Glutamatergic neuron (in vitro differentiated cells): ENCODE measurements at regions not wholly inside any gene's neighbourhood (a gene's known extent, or its start where the extent isn't known, plus 50 kb on each side); places are given as distances from the start of the nearest gene placed in this dataset.

Experiments
- DNase-seq: peaks from one replicate; pipeline ENCODE4 v3.0.0; 2022
- H3K27ac Mint-ChIP-seq: one replicate; pipeline ENCODE4 v1.8.0; 2020; ENCODE audit warnings: mild to moderate bottlenecking, mixed read lengths, inconsistent platforms; ENCODE audit not compliant: unreplicated experiment
- H3K27me3 Mint-ChIP-seq: one replicate; pipeline ENCODE4 v1.8.0; 2020; ENCODE audit warnings: mild to moderate bottlenecking, moderate library complexity, mixed read lengths, inconsistent platforms; ENCODE audit not compliant: unreplicated experiment
- H3K36me3 Mint-ChIP-seq: one replicate; pipeline ENCODE4 v1.8.0; 2020; ENCODE audit warnings: mild to moderate bottlenecking, mixed read lengths, inconsistent platforms; ENCODE audit not compliant: unreplicated experiment
- H3K4me1 Mint-ChIP-seq: one replicate; pipeline ENCODE4 v1.8.0; 2020; ENCODE audit warnings: mild to moderate bottlenecking, low read depth, mixed read lengths, inconsistent platforms; ENCODE audit not compliant: unreplicated experiment
- H3K4me3 Mint-ChIP-seq: one replicate; pipeline ENCODE4 v1.8.0; 2020; ENCODE audit warnings: mild to moderate bottlenecking, mixed read lengths, inconsistent platforms; ENCODE audit not compliant: unreplicated experiment
- H3K9me3 Mint-ChIP-seq: one replicate; pipeline ENCODE4 v1.8.0; 2020; ENCODE audit warnings: mild to moderate bottlenecking, moderate library complexity, mixed read lengths, inconsistent platforms; ENCODE audit not compliant: unreplicated experiment
- TF ChIP-seq, protein P1 (sequence below): fragments of 200-600 bp; sonication (generic); IDR thresholded peaks from one replicate; pipeline ENCODE4 v1.5.0; 2021; ENCODE audit not compliant: partially characterized antibody, unreplicated experiment

DNA sequence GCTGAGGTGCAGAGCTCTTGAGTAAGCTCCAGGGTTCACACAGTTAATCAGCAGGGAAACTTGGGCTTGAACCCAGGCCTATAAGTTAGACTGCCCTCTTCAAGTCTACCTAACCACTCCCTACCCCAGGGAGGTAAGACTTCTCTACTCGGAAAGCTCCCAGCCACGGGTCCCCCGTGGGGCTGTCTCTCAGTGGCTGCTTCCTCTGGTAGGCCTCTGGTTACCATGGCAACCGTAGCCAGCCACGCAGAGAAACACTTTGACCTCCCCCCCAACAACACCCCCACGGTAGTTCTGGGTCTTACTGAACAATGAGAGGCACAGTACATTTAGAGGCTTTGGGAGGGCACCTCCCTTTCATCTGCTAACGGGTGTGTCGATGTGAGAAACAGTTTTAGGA lies 245.2 kb downstream of the AACS start:
- peaks cover 5% of the 10 kb centered on the region for H3K4me1 Mint-ChIP-seq
- H3K9me3 Mint-ChIP-seq, result peaks cover 2% of the 10 kb centered on the region
- no peak overlapping the region for H3K4me3 Mint-ChIP-seq
- no peaks in the 10 kb centered on the region for H3K36me3 Mint-ChIP-seq
- H3K27ac Mint-ChIP-seq, result no peak overlapping the region
- TF ChIP-seq, protein P1, sequence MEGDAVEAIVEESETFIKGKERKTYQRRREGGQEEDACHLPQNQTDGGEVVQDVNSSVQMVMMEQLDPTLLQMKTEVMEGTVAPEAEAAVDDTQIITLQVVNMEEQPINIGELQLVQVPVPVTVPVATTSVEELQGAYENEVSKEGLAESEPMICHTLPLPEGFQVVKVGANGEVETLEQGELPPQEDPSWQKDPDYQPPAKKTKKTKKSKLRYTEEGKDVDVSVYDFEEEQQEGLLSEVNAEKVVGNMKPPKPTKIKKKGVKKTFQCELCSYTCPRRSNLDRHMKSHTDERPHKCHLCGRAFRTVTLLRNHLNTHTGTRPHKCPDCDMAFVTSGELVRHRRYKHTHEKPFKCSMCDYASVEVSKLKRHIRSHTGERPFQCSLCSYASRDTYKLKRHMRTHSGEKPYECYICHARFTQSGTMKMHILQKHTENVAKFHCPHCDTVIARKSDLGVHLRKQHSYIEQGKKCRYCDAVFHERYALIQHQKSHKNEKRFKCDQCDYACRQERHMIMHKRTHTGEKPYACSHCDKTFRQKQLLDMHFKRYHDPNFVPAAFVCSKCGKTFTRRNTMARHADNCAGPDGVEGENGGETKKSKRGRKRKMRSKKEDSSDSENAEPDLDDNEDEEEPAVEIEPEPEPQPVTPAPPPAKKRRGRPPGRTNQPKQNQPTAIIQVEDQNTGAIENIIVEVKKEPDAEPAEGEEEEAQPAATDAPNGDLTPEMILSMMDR, result no peak
- no peak for DNase-seq
- peaks cover 3% of the 10 kb centered on the region for H3K27me3 Mint-ChIP-seq

DNA sequence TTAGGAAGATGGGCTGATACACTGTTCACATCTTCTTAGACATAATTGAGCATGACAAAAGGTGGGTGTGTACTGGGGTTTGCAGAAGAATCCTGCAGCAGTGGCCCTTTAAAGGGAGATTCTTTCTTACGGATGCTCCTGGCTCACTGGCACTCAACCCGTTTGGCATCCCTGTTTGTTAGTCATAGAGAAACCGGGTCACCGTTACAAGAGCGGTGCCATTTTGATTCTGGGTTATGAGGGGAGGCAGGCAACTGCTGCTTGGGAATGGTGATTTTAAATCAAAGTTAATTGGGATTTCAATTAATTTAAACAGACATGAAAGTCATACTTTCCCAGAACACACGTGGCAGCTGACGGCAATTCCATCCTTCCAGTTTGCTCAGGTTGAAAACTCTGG lies 245.8 kb downstream of the AACS start:
- no peak overlapping the region for H3K27ac Mint-ChIP-seq
- TF ChIP-seq, protein P1, result no peak
- H3K4me3 Mint-ChIP-seq, result no peak overlapping the region
- no peak for DNase-seq
- H3K4me1 Mint-ChIP-seq, result peaks cover 5% of the 10 kb centered on the region
- H3K9me3 Mint-ChIP-seq, result peaks cover 2% of the 10 kb centered on the region
- peaks cover 3% of the 10 kb centered on the region for H3K27me3 Mint-ChIP-seq
- no peaks in the 10 kb centered on the region for H3K36me3 Mint-ChIP-seq

DNA sequence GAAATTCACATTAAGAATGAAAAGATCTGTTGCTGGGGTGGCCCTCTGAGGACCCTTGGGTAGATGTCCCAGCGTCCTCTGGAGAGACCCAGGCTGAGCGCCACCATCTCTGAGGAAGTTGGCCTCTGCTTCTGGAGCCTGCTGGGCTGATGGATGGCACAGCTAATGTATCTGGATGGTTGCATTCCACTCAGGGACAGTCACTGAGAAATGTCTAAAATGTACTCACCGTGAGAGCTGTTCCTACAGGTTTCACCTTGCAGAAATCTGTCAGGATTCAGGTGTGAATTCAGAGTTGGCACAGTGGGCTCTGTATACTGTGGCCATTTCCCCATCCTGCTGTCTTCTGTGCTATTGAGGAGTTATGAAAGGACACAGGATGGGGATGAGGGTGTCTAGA lies 247.2 kb downstream of the AACS start:
- H3K4me3 Mint-ChIP-seq, result no peak overlapping the region
- peaks cover 6% of the 10 kb centered on the region for H3K9me3 Mint-ChIP-seq
- no peaks in the 10 kb centered on the region for H3K36me3 Mint-ChIP-seq
- H3K4me1 Mint-ChIP-seq, result peaks cover 5% of the 10 kb centered on the region
- no peak for DNase-seq
- H3K27me3 Mint-ChIP-seq, result peaks cover 3% of the 10 kb centered on the region
- TF ChIP-seq, protein P1, result no peak
- H3K27ac Mint-ChIP-seq, result no peak overlapping the region

DNA sequence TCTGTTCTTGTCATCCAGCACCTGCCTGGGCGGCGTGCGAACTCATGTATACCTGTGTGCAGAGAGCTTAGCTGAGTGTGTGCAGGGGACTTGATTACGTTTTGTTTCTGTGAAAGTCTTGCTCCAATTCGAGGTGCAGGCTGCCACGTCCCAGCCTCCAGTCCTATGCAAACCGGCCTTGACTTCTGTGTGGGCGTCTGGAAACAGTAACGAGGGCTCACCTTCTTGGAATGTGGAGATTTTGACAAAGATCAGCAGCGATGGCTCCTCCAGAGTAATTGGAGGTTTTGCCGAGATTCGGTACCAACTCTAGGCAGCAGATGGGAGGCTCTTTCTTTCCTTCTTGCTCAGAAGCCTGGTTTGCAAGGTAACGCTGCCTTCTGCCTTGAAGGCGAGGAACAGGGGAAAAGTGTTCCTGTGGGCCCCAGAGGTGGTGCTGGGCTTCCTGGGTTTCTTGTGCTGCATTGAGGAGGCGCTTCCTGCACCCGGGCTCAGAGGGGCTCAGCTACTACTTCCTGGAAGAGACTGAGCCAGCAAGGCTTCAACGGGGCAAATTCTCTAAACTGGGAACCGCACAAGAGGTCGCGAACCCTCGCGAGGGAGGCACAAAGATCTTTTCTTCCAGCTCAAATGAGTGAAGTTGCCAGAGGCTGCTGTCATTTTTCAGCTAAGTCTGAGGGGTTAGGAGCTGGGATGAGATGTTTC lies 249.0 kb downstream of the AACS start:
- Mint-ChIP-seq H3K4me1 (peaks cover 5% of the 10 kb centered on the region), H3K36me3 (no peaks in the 10 kb centered on the region), H3K27ac (no peak overlapping the region), H3K9me3 (peaks cover 6% of the 10 kb centered on the region), H3K4me3 (no peak overlapping the region), H3K27me3 (peaks cover 6% of the 10 kb centered on the region)
- no peak for DNase-seq
- TF ChIP-seq, protein P1, result no peak

DNA sequence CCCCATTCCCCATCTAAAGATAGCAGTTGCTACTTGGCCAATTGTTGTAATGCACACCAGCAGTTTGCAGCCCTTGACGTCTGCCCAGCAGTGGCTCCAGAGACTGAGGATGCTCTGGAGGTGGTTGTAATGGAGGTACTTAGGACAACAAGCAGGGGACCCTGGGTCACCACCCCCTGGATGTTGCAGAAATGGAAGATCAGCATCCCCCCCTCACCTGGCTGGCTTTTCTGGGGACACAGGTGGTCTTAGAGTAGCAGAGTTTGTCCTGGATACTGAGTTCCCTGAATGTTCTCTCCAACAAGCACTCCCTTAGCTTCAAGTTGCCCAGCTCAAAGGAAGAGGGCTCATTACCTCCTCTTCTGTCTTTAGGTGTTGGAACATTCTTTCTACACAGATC lies 250.5 kb downstream of the AACS start:
- no peak for DNase-seq
- TF ChIP-seq, protein P1, result no peak
- no peak overlapping the region for H3K27ac Mint-ChIP-seq
- peaks cover 6% of the 10 kb centered on the region for H3K27me3 Mint-ChIP-seq
- H3K4me3 Mint-ChIP-seq, result no peak overlapping the region
- H3K36me3 Mint-ChIP-seq, result no peaks in the 10 kb centered on the region
- peaks cover 6% of the 10 kb centered on the region for H3K9me3 Mint-ChIP-seq
- H3K4me1 Mint-ChIP-seq, result peaks cover 5% of the 10 kb centered on the region
